Endothelial cell of umbilical vein (primary cell): ENCODE measurements at regions not wholly inside any gene's neighbourhood (a gene's known extent, or its start where the extent isn't known, plus 50 kb on each side); places are given as distances from the start of the nearest gene placed in this dataset.

Source experiments
- CTCF ChIP-seq, 2 donors: IDR thresholded peaks; 1 replicate in 1 of 2; 2 replicates in 1 of 2; pipeline ENCODE4 v1.5.1; 2011; ENCODE audit warnings: low read length in 2 of 2, mild to moderate bottlenecking in 2 of 2, moderate library complexity in 2 of 2, control low read depth in 1 of 2, inconsistent platforms in 1 of 2, low read depth in 1 of 2; ENCODE audit not compliant: insufficient read depth in 1 of 2; ENCODE audit errors: extremely low read depth in 1 of 2
- FOS ChIP-seq: IDR thresholded peaks from 2 replicates; pipeline ENCODE4 v1.6.1; 2011; ENCODE audit warnings: mild to moderate bottlenecking, low read length, moderate library complexity, borderline replicate concordance; ENCODE audit not compliant: insufficient read depth
- JUN ChIP-seq: IDR thresholded peaks from 2 replicates; pipeline ENCODE4 v1.6.1; 2011; ENCODE audit warnings: borderline replicate concordance, low read depth; ENCODE audit not compliant: insufficient read length, insufficient read depth
- POLR2A ChIP-seq: IDR thresholded peaks from 2 replicates; pipeline ENCODE4 v1.6.1; 2012; ENCODE audit warnings: low read depth, mild to moderate bottlenecking, control low read depth, low read length
- POLR2AphosphoS5 ChIP-seq: IDR thresholded peaks from 2 replicates; pipeline ENCODE4 v1.6.1; 2012; ENCODE audit warnings: low read depth, mild to moderate bottlenecking, control low read depth, low read length, moderate library complexity; ENCODE audit not compliant: insufficient read depth
- TF ChIP-seq, protein P1 (sequence below): IDR thresholded peaks from 2 replicates; pipeline ENCODE4 v1.6.1; 2011; ENCODE audit not compliant: insufficient read depth, insufficient read length

DNA sequence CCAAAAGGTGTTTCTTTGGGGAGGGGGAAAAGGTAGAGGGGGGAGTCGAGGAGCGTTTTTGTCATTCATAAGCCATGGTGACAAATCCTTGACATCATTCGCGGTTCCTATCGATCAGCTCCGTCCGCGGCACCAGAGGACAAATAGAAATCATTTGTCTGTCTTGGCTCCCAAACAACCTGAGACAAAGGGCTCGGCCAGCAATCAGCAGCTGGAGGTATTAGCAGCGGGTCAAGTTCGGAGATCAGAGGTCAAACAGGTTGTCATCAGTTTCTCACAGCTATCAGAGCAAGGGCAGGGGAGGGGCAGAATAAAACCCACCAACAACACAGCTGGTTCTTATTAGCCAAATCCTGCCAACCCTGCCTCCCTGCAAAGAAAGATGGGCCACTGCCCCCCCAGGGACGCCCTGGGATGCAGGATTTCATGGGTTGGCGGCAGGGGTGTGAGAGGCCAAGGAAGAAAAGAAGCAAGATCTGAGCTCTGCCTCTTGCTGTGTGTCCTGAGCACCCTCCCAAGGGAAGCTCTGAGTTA, 145.3 kb upstream of the LHX1 start:
- TF ChIP-seq POLR2AphosphoS5, result no peak
- TF ChIP-seq CTCF (IDR thresholded peaks at IDR 0.05; ENCODE audit: extremely low read depth in 1 of 2, insufficient read depth in 1 of 2, low read depth in 1 of 2, low read length in 2 of 2), result no peak
- TF ChIP-seq FOS, result no peak
- TF ChIP-seq JUN, result no peak
- no peak for TF ChIP-seq POLR2A
- TF ChIP-seq, protein P1, sequence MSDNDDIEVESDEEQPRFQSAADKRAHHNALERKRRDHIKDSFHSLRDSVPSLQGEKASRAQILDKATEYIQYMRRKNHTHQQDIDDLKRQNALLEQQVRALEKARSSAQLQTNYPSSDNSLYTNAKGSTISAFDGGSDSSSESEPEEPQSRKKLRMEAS, result no peak
